ENCODE measurements at regions not wholly inside any gene's neighbourhood (a gene's known extent, or its start where the extent isn't known, plus 50 kb on each side); places are given as distances from the start of the nearest gene placed in this dataset.

- no peak for TF ChIP-seq CTCF (IDR thresholded peaks at IDR 0.05)
- no peak for TF ChIP-seq POLR2A (IDR thresholded peaks at IDR 0.05)
These were observed 2106.3 kb upstream of the WWC1 start for GRCh38 chr5:166185185-166185584.
